CD4-positive, CD25-positive, alpha-beta regulatory T cell (primary cell): ENCODE measurements at regions not wholly inside any gene's neighbourhood (a gene's known extent, or its start where the extent isn't known, plus 50 kb on each side); places are given as distances from the start of the nearest gene placed in this dataset.
"Not testable (repeated sequence)": the region's sequence is repeated elsewhere in the genome, so short reads cannot be mapped to it uniquely, and the experiment has no call there.

Experiments
- ATAC-seq, 2 donors: fragments of 150-1000 bp; cut with Tn5 transposase; one replicate each; pipeline ENCODE4 v1.10.0; 2021; ENCODE audit warnings: low read depth in 2 of 2, moderate number of reproducible peaks in 2 of 2, moderate library complexity in 1 of 2
- DNase-seq, 3 donors: peaks; one replicate each; pipeline versions ENCODE4 v3.0.0 to v3.0.0-alpha.2; 2012 to 2022; ENCODE audit warnings: mixed read lengths in 1 of 3
- H3K27ac ChIP-seq: one replicate; pipeline ENCODE4 v1.7.0; 2013; ENCODE audit warnings: mild to moderate bottlenecking, low read length; ENCODE audit not compliant: insufficient read depth, poor library complexity, severe bottlenecking
- H3K27me3 ChIP-seq: one replicate; pipeline ENCODE4 v1.7.0; 2013; ENCODE audit warnings: low read length; ENCODE audit not compliant: control insufficient read depth, insufficient read depth
- H3K36me3 ChIP-seq: one replicate; pipeline ENCODE4 v1.7.0; 2013; ENCODE audit warnings: mild to moderate bottlenecking, low read length, moderate library complexity; ENCODE audit not compliant: control insufficient read depth, insufficient read depth
- H3K4me1 ChIP-seq: 2 replicates; pipeline ENCODE4 v1.7.0; 2013; ENCODE audit warnings: mild to moderate bottlenecking, low read length; ENCODE audit not compliant: insufficient read depth, control insufficient read depth, poor library complexity, severe bottlenecking
- H3K4me3 ChIP-seq: one replicate; pipeline ENCODE4 v1.7.0; 2013; ENCODE audit warnings: low read depth, mild to moderate bottlenecking, low read length, moderate library complexity
- H3K9me3 ChIP-seq, 2 experiments: 1 replicate in 1 of 2; 2 replicates in 1 of 2; pipeline ENCODE4 v1.7.0; 2013; ENCODE audit warnings: low read length in 2 of 2, mild to moderate bottlenecking in 1 of 2, moderate library complexity in 1 of 2; ENCODE audit not compliant: control insufficient read depth in 2 of 2
- H3K27ac Mint-ChIP-seq, 3 donors: one replicate each; pipeline ENCODE4 v1.8.0; 2020 to 2022; ENCODE audit warnings: mild to moderate bottlenecking in 3 of 3, mixed read lengths in 3 of 3, moderate library complexity in 2 of 3
- H3K27me3 Mint-ChIP-seq: one replicate; pipeline ENCODE4 v1.8.0; 2022; ENCODE audit warnings: mild to moderate bottlenecking, mixed read lengths
- H3K36me3 Mint-ChIP-seq: one replicate; pipeline ENCODE4 v1.8.0; 2020; ENCODE audit warnings: mixed read lengths
- H3K4me1 Mint-ChIP-seq, 4 donors: one replicate each; pipeline ENCODE4 v1.8.0; 2020 to 2022; ENCODE audit warnings: mixed read lengths in 4 of 4, mild to moderate bottlenecking in 1 of 4
- H3K4me3 Mint-ChIP-seq, 4 donors: one replicate each; pipeline ENCODE4 v1.8.0; 2020 to 2022; ENCODE audit warnings: mild to moderate bottlenecking in 4 of 4, mixed read lengths in 4 of 4, moderate library complexity in 3 of 4
- H3K9me3 Mint-ChIP-seq, 7 donors: one replicate each; pipeline ENCODE4 v1.8.0; 2020 to 2022; ENCODE audit warnings: mixed read lengths in 7 of 7, mild to moderate bottlenecking in 3 of 7, moderate library complexity in 2 of 7

DNA sequence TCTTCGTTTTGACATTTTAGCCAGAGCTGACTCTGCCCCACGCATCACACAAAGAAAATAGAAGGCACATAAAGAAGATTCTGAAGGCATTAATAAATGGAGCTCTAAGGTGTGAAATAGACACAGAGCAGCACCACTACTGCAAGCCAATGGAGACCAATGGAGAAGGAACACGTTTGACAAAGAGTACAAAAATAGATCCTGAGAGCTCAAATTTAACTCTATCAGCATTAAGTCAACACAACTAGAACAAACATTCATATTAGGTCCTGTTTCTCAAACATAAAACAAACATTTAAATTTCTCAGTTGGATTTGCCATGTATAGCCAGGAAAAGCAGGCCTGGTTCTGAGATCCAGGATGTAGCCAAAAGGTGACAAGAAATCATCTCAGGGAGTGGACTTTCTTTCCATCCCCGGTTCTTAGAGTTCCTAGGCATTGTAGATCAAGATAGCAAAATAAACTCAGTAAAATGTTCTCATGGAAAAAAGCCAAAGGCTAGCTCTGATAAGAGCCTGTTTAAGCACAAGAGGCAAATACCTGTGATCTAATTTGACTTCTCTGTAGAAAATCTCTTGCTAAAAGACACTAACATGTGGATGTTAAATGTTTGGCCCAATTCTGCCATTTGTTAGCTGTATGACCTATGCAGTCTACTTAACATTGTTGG is 174.2 kb upstream of the VIPR2 start:
- ATAC-seq (no peak), DNase-seq (no peak)
- H3K36me3 ChIP-seq, result no peaks in the 10 kb centered on the region
- H3K9me3 Mint-ChIP-seq, result peaks cover 0 to 21% (median 2%) of the 10 kb centered on the region in 7 donors
- no peak overlapping the region for H3K27ac ChIP-seq
- H3K9me3 ChIP-seq, result no peaks in the 10 kb centered on the region
- H3K36me3 Mint-ChIP-seq, result no peaks in the 10 kb centered on the region
- H3K4me3 ChIP-seq, result no peak overlapping the region
- H3K27me3 Mint-ChIP-seq, result peaks cover 5% of the 10 kb centered on the region
- H3K4me3 Mint-ChIP-seq, result no peak overlapping the region
- no peaks in the 10 kb centered on the region for H3K4me1 Mint-ChIP-seq
- H3K27me3 ChIP-seq, result no peaks in the 10 kb centered on the region
- H3K4me1 ChIP-seq, result no peaks in the 10 kb centered on the region
- H3K27ac Mint-ChIP-seq, result no peak overlapping the region

- no peak overlapping the region for H3K4me3 Mint-ChIP-seq
- no peak overlapping the region for H3K27ac Mint-ChIP-seq
- H3K9me3 Mint-ChIP-seq, result peaks cover 0 to 21% (median 2%) of the 10 kb centered on the region in 7 donors
- no peaks in the 10 kb centered on the region for H3K36me3 Mint-ChIP-seq
- no peaks in the 10 kb centered on the region for H3K4me1 Mint-ChIP-seq
- Histone ChIP-seq H3K27ac (no peak overlapping the region), H3K9me3 (no peaks in the 10 kb centered on the region), H3K27me3 (no peaks in the 10 kb centered on the region), H3K4me3 (no peak overlapping the region), H3K36me3 (no peaks in the 10 kb centered on the region), H3K4me1 (no peaks in the 10 kb centered on the region)
- ATAC-seq, result no peak
- peaks cover 5% of the 10 kb centered on the region for H3K27me3 Mint-ChIP-seq
- DNase-seq, result no peak
Observed at GRCh38 chr7:159317294-159317693, 172.6 kb upstream of the VIPR2 start.

DNA sequence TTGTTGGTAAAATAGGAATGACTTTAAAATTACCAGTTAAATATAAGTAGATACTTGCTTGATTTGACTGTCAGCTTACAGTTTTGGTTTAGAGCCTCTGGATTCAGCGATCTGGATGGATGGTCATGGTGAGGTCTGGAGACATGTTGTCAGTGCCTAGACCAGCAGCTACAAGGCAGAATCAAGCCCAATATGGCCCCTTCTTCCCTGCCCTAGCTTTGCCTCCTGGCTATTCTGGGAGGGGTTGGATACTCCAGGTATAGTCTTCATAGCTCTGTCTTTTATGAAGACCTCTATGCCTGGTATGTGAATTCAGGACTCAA is 166.5 kb upstream of the VIPR2 start:
- DNase-seq (no peak), ATAC-seq (no peak)
- Mint-ChIP-seq H3K4me3 (no peak overlapping the region), H3K27me3 (peaks cover 7% of the 10 kb centered on the region), H3K27ac (no peak overlapping the region), H3K4me1 (no peaks in the 10 kb centered on the region), H3K9me3 (peaks cover 0 to 2% (median 0%) of the 10 kb centered on the region in 7 donors), H3K36me3 (no peaks in the 10 kb centered on the region)
- Histone ChIP-seq H3K27me3 (peaks cover 7% of the 10 kb centered on the region), H3K36me3 (no peaks in the 10 kb centered on the region), H3K27ac (no peak overlapping the region), H3K4me1 (no peaks in the 10 kb centered on the region), H3K4me3 (no peak overlapping the region), H3K9me3 (no peaks in the 10 kb centered on the region)

- Histone ChIP-seq H3K36me3 (no peaks in the 10 kb centered on the region), H3K27ac (no peak overlapping the region), H3K4me1 (no peaks in the 10 kb centered on the region), H3K9me3 (no peaks in the 10 kb centered on the region), H3K4me3 (no peak overlapping the region), H3K27me3 (peaks cover 7% of the 10 kb centered on the region)
- no peaks in the 10 kb centered on the region for H3K4me1 Mint-ChIP-seq
- peaks cover 7% of the 10 kb centered on the region for H3K27me3 Mint-ChIP-seq
- H3K27ac Mint-ChIP-seq, result no peak overlapping the region
- no peak overlapping the region for H3K4me3 Mint-ChIP-seq
- peaks cover 0 to 1% (median 0%) of the 10 kb centered on the region in 7 donors for H3K9me3 Mint-ChIP-seq
- DNase-seq, result no peak
- H3K36me3 Mint-ChIP-seq, result no peaks in the 10 kb centered on the region
- no peak for ATAC-seq
Observed at GRCh38 chr7:159310457-159311171, 165.9 kb upstream of the VIPR2 start.

DNA sequence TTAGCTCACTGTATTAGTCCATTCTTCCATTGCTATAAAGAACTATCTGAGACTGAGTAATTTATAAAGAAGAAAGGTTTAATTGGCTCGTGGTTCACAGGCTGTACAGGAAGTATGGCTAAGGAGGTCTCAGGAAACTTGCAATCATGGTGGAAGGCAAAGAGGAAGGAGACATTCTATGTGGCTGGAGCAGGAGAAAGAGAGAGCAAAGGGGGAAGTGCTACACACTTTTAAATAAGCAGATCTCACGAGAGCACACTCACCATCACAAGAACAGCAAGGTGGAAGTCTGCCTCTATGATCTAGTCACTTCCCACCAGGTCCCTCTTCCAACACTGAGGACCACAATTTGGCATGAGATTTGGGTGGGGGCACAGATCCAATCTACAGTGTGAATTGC is 164.5 kb upstream of the VIPR2 start:
- H3K9me3 ChIP-seq, H3K4me1 ChIP-seq, ATAC-seq, H3K27ac ChIP-seq, H3K27me3 Mint-ChIP-seq, H3K27me3 ChIP-seq, H3K4me3 ChIP-seq, H3K27ac Mint-ChIP-seq, H3K9me3 Mint-ChIP-seq, H3K4me3 Mint-ChIP-seq, H3K36me3 Mint-ChIP-seq, H3K36me3 ChIP-seq, H3K4me1 Mint-ChIP-seq, DNase-seq: not testable (repeated sequence)

- Mint-ChIP-seq H3K9me3 (peaks cover 0 to 7% (median 0%) of the 10 kb centered on the region in 7 donors), H3K4me1 (no peaks in the 10 kb centered on the region)
- H3K4me1 ChIP-seq, result no peaks in the 10 kb centered on the region
Observed at GRCh38 chr7:159306012-159306411, 161.3 kb upstream of the VIPR2 start.

GRCh38 chr7:159305185-159305584 is 160.5 kb upstream of the VIPR2 start:
- H3K36me3 ChIP-seq, H3K9me3 Mint-ChIP-seq, H3K4me3 Mint-ChIP-seq, H3K9me3 ChIP-seq, H3K27me3 ChIP-seq, DNase-seq, H3K27me3 Mint-ChIP-seq, H3K4me3 ChIP-seq, H3K27ac Mint-ChIP-seq, H3K4me1 Mint-ChIP-seq, H3K36me3 Mint-ChIP-seq, H3K4me1 ChIP-seq, ATAC-seq, H3K27ac ChIP-seq: not testable (repeated sequence)

More at GRCh38 chr7:159306012-159306411, 161.3 kb upstream of the VIPR2 start:
- Mint-ChIP-seq H3K27ac (peak overlapping the region in 1 of 3 donors; percentile 76), H3K27me3 (peaks cover 4% of the 10 kb centered on the region), H3K36me3 (no peaks in the 10 kb centered on the region), H3K4me3 (no peak overlapping the region)
- H3K4me3 ChIP-seq, result no peak overlapping the region
- no peaks in the 10 kb centered on the region for H3K9me3 ChIP-seq
- H3K27me3 ChIP-seq, result peaks cover 7% of the 10 kb centered on the region
- ATAC-seq (no peak), DNase-seq (no peak)
- no peak overlapping the region for H3K27ac ChIP-seq
- no peaks in the 10 kb centered on the region for H3K36me3 ChIP-seq

- H3K9me3 Mint-ChIP-seq, H3K27me3 Mint-ChIP-seq, H3K4me3 Mint-ChIP-seq, DNase-seq, H3K4me1 ChIP-seq, H3K27ac Mint-ChIP-seq, H3K4me1 Mint-ChIP-seq, H3K9me3 ChIP-seq, H3K27ac ChIP-seq, ATAC-seq, H3K36me3 Mint-ChIP-seq, H3K36me3 ChIP-seq, H3K27me3 ChIP-seq, H3K4me3 ChIP-seq: not testable (repeated sequence)
Observed at GRCh38 chr7:159303510-159303909, 158.8 kb upstream of the VIPR2 start.
